ENCODE measurements at regions not wholly inside any gene's neighbourhood (a gene's known extent, or its start where the extent isn't known, plus 50 kb on each side); places are given as distances from the start of the nearest gene placed in this dataset.

DNA sequence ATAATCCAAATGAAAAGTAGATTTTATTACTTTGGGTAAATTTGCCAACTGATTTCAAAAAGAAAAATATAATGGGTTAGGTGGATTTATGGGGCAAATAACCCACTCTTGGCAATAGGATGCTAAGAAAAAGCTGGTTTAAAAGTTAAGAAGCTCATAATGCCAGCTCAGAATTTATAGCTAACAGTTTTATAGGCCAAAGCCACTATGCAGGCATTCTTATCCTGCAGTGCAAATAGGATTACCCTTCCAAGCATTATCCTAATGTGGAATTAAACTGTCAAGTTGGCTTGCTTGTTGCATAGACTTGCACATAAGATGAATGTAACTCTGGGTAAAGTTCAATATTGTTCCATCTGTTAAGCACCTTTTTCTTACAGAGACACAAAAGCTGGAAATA lies 703.0 kb downstream of the PCDH18 start:
- no peak for DNase-seq (ENCODE audit: low read depth, low spot score)
- CTCF ChIA-PET, result interaction anchor here (1.0 to 1.1 kb wide), 2 partner anchors 18 to 35 kb away, joined by 3 to 4 read pairs; no protein-coding TSS in a partner anchor

More for the DNA sequence above, 703.0 kb downstream of the PCDH18 start:
- no TSS peak for BruUV-seq (replicated peaks)
- H3K4me2 ChIP-seq (ENCODE audit: control insufficient read depth, insufficient read depth), result no peak overlapping the region
- H2AFZ ChIP-seq (ENCODE audit: control insufficient read depth, low read depth, low read length), result no peak overlapping the region
- H3K4me3 ChIP-seq, result no peak overlapping the region
- in situ Hi-C loops (cut with MboI) (no loop called here), intact Hi-C loops (cut with micrococcal nuclease; ENCODE audit: unreplicated experiment) (no loop called here)
- no peak for ATAC-seq
- POLR2A ChIA-PET, result no interaction called here
- TF ChIP-seq, protein P1, sequence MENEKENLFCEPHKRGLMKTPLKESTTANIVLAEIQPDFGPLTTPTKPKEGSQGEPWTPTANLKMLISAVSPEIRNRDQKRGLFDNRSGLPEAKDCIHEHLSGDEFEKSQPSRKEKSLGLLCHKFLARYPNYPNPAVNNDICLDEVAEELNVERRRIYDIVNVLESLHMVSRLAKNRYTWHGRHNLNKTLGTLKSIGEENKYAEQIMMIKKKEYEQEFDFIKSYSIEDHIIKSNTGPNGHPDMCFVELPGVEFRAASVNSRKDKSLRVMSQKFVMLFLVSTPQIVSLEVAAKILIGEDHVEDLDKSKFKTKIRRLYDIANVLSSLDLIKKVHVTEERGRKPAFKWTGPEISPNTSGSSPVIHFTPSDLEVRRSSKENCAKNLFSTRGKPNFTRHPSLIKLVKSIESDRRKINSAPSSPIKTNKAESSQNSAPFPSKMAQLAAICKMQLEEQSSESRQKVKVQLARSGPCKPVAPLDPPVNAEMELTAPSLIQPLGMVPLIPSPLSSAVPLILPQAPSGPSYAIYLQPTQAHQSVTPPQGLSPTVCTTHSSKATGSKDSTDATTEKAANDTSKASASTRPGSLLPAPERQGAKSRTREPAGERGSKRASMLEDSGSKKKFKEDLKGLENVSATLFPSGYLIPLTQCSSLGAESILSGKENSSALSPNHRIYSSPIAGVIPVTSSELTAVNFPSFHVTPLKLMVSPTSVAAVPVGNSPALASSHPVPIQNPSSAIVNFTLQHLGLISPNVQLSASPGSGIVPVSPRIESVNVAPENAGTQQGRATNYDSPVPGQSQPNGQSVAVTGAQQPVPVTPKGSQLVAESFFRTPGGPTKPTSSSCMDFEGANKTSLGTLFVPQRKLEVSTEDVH (IDR thresholded peaks at IDR 0.05; ENCODE audit: low read depth, partially characterized antibody), result no peak
- no peak for TF ChIP-seq NRF1 (conservative IDR thresholded peaks at IDR 0.05; ENCODE audit: low read depth, low read length)
- no peak for TF ChIP-seq MYC (IDR thresholded peaks at IDR 0.05; ENCODE audit: insufficient read depth, insufficient read length, insufficient replicate concordance, low read length, severe bottlenecking)
- no peak for TF ChIP-seq FOXM1 (IDR thresholded peaks at IDR 0.05; ENCODE audit: low read depth, low read length)
- TF ChIP-seq KAT2A (conservative IDR thresholded peaks at IDR 0.05; ENCODE audit: control insufficient read depth, low read depth, low read length), result no peak
- TF ChIP-seq ZBED1 (IDR thresholded peaks at IDR 0.05; ENCODE audit: borderline replicate concordance), result no peak
- TF ChIP-seq, protein P2, sequence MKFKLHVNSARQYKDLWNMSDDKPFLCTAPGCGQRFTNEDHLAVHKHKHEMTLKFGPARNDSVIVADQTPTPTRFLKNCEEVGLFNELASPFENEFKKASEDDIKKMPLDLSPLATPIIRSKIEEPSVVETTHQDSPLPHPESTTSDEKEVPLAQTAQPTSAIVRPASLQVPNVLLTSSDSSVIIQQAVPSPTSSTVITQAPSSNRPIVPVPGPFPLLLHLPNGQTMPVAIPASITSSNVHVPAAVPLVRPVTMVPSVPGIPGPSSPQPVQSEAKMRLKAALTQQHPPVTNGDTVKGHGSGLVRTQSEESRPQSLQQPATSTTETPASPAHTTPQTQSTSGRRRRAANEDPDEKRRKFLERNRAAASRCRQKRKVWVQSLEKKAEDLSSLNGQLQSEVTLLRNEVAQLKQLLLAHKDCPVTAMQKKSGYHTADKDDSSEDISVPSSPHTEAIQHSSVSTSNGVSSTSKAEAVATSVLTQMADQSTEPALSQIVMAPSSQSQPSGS (IDR thresholded peaks at IDR 0.05; ENCODE audit: low read length), result no peak
- TF ChIP-seq, protein P3, sequence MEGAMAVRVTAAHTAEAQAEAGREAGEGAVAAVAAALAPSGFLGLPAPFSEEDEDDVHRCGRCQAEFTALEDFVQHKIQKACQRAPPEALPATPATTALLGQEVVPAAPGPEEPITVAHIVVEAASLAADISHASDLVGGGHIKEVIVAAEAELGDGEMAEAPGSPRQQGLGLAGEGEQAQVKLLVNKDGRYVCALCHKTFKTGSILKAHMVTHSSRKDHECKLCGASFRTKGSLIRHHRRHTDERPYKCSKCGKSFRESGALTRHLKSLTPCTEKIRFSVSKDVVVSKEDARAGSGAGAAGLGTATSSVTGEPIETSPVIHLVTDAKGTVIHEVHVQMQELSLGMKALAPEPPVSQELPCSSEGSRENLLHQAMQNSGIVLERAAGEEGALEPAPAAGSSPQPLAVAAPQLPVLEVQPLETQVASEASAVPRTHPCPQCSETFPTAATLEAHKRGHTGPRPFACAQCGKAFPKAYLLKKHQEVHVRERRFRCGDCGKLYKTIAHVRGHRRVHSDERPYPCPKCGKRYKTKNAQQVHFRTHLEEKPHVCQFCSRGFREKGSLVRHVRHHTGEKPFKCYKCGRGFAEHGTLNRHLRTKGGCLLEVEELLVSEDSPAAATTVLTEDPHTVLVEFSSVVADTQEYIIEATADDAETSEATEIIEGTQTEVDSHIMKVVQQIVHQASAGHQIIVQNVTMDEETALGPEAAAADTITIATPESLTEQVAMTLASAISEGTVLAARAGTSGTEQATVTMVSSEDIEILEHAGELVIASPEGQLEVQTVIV (IDR thresholded peaks at IDR 0.05; ENCODE audit: borderline replicate concordance, partially characterized antibody), result no peak
- TF ChIP-seq HDAC6 (IDR thresholded peaks at IDR 0.05; ENCODE audit: unreplicated experiment), result no peak
- no peak for TF ChIP-seq TCF7 (IDR thresholded peaks at IDR 0.05; ENCODE audit: borderline replicate concordance)
- no peak for TF ChIP-seq CREB1 (IDR thresholded peaks at IDR 0.05; ENCODE audit: low read depth)
- TF ChIP-seq TCF3 (IDR thresholded peaks at IDR 0.05; ENCODE audit: borderline replicate concordance, insufficient read depth, low read depth, low read length), result no peak
- TF ChIP-seq ZZZ3 (IDR thresholded peaks at IDR 0.05; ENCODE audit: control insufficient read depth, insufficient read length, low read depth), result no peak
- no peaks in the 10 kb centered on the region for H4K20me1 ChIP-seq (ENCODE audit: control insufficient read depth, insufficient read depth)
- no peaks in the 10 kb centered on the region for H3K9me3 ChIP-seq (replicated peaks; ENCODE audit: control insufficient read depth, insufficient read depth, low read length)
- RAD21 ChIA-PET (ENCODE audit: unreplicated experiment), result interaction anchor here (0.6 to 1.4 kb wide), 2 partner anchors 35 to 116 kb away, joined by 3 read pairs; no protein-coding TSS in a partner anchor
- FAIRE-seq, result no peak
- SMC1A ChIA-PET (ENCODE audit: uncharacterized antibody, unreplicated experiment), result interaction anchor here (1.3 to 1.5 kb wide), 2 partner anchors 10 to 35 kb away, joined by 3 to 5 read pairs; no protein-coding TSS in a partner anchor
- H3K27ac ChIP-seq (ENCODE audit: control insufficient read depth, insufficient read depth), result no peak overlapping the region
- H3K27me3 ChIP-seq (replicated peaks in 1 of 2; ENCODE audit: control insufficient read depth in 2 of 2, insufficient read depth in 2 of 2, low read length in 1 of 2), result no peaks in the 10 kb centered on the region
- H3K36me3 ChIP-seq (ENCODE audit: control insufficient read depth in 2 of 2, insufficient read depth in 2 of 2, low read length in 1 of 2), result no peaks in the 10 kb centered on the region
- H3K9ac ChIP-seq (ENCODE audit: control insufficient read depth, insufficient read depth, low read length), result no peak overlapping the region
- no peaks in the 10 kb centered on the region for H3K4me1 ChIP-seq (ENCODE audit: control insufficient read depth, insufficient read depth, low read length)
- H3K79me2 ChIP-seq (ENCODE audit: control insufficient read depth, insufficient read depth, low read length), result no peaks in the 10 kb centered on the region
